ENCODE measurements at regions not wholly inside any gene's neighbourhood (a gene's known extent, or its start where the extent isn't known, plus 50 kb on each side); places are given as distances from the start of the nearest gene placed in this dataset.
"Not testable (repeated sequence)": the region's sequence is repeated elsewhere in the genome, so short reads cannot be mapped to it uniquely, and the experiment has no call there.

DNA sequence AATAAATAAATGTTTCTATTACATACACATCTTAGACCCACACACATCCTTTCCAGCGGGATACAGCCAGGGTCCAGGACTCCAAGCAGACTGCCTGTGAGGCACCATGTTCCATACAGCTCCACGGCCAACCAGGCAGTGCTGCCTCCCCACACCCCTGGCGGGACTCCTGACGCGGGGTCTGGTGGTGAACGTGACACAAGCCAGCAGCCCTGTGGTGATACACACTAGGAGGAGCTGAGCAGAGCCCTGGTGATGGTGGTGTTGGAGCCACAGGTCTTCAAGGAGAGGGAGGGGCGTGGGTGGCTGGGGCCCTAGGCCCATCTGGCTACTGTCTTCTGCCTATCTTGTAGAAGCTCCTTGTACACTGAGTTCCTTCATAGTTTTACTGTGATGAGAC lies 53.1 kb upstream of the LPCAT1 start:
- not testable (repeated sequence) for DNase-seq

GRCh38 chr5:1575991-1576714 lies 52.4 kb upstream of the LPCAT1 start:
- DNase-seq: not testable (repeated sequence)

- DNase-seq: not testable (repeated sequence)
Measured at GRCh38 chr5:1575491-1575890, 51.7 kb upstream of the LPCAT1 start.

DNA sequence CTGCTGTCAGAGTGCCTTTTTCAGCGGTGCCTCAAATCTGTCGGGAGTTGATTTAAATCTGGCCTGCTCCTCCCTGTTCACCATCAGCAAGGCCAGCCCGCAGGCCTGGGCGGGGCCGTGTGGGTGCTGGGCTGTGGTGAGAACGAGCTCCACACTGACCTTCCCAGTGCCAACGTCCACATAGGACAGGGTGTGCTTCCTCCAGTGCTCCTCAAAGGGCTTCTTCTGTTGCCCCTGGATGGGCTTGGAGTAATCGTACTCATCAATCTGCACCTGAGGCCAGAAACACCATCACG lies 50.2 kb upstream of the LPCAT1 start:
- DNase-seq: not testable (repeated sequence)

DNA sequence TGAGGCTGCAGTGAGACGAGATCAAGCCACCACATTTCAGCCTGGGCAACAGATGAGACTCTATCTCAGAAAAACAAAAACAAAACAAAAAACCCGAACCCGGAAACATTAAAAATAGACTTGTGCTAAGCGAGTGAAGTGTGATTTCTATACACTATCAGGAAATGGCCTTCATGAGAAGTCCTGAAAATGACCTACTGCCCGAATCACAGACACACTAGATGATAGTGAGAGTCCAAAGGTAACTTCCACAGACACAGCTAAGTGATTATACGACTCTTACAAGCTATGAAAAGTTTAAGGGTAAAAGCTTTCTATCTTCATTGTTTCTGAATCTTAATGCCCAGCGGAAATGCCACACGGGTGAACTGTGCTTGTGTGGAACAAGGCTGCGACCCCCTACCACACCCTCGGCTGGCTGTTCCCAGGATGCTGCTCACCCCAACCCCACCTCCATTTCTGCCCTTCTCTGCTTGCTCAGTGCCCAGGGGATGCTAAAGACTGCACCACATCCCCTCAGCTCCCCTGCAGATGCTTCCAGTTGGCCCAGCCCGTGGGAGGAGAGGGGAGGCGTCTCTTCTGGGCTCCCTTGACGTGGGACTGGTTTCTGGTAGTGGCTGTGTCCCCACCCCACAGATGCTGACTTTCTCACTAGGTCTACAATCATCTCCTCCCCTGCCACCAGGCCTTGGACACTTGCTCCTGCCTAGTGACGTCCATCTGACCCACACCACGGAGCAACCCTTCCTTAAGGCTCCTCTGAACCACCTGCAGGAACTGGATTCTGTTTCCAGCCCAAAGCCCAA lies 49.7 kb upstream of the LPCAT1 start:
- not testable (repeated sequence) for DNase-seq
